HepG2 (cell line): ENCODE measurements at regions not wholly inside any gene's neighbourhood (a gene's known extent, or its start where the extent isn't known, plus 50 kb on each side); places are given as distances from the start of the nearest gene placed in this dataset.

Source experiments
- AHDC1 ChIP-seq: sonication (generic); formaldehyde crosslinking; IDR thresholded peaks from 2 replicates; pipeline ENCODE4 v1.5.1; 2020; ENCODE audit warnings: mild to moderate bottlenecking, missing genetic modification reagents, borderline replicate concordance
- HNF4A ChIP-seq: sonication (generic); formaldehyde crosslinking; IDR thresholded peaks from 2 replicates; pipeline ENCODE4 v1.4.0; 2020; ENCODE audit warnings: missing genetic modification reagents
- RERE ChIP-seq: IDR thresholded peaks from 2 replicates; pipeline ENCODE4 v1.6.1; 2016; ENCODE audit warnings: low read depth, missing genetic modification reagents, missing compliant biosample characterization
- TARDBP ChIP-seq: sonication (generic); formaldehyde crosslinking; IDR thresholded peaks from 2 replicates; pipeline ENCODE4 v1.8.0; 2022; ENCODE audit warnings: mild to moderate bottlenecking, missing genetic modification reagents
- ZBTB26 ChIP-seq: IDR thresholded peaks from 2 replicates; pipeline ENCODE4 v1.6.1; 2016; ENCODE audit warnings: missing compliant biosample characterization, missing genetic modification reagents, borderline replicate concordance
- ZNF263 ChIP-seq: sonication (generic); formaldehyde crosslinking; IDR thresholded peaks from 2 replicates; pipeline ENCODE4 v1.4.0; 2020; ENCODE audit warnings: missing genetic modification reagents

- TF ChIP-seq RERE (CRISPR knock-in tag), result peak; percentile 51; the same call in 1 of the 2 replicates
- TF ChIP-seq HNF4A, result peak; percentile 43; the same call in 1 of the 2 replicates
- peak; percentile 60; the same call in 1 of the 2 replicates for TF ChIP-seq AHDC1 (CRISPR knock-in tag)
- 0 out of 2 replicates have a peak, but pooled peaks have one; percentile 33 for TF ChIP-seq ZNF263
- no peak for TF ChIP-seq TARDBP
- peak; percentile 59; the same call in 1 of the 2 replicates for TF ChIP-seq ZBTB26
- TF ChIP-seq, all 625 proteins: peak for 56
Observed at GRCh38 chr6:108764580-108764950, 83.7 kb upstream of the ARMC2 start (continued).
